Limb (tissue), 2 donors: ENCODE measurements at regions not wholly inside any gene's neighbourhood (a gene's known extent, or its start where the extent isn't known, plus 50 kb on each side); places are given as distances from the start of the nearest gene placed in this dataset.

Experiments
- DNase-seq, 2 donors: peaks; one replicate each; pipeline ENCODE4 v3.0.0-alpha.2; 2016; ENCODE audit errors: extremely low spot score in 2 of 2

DNA sequence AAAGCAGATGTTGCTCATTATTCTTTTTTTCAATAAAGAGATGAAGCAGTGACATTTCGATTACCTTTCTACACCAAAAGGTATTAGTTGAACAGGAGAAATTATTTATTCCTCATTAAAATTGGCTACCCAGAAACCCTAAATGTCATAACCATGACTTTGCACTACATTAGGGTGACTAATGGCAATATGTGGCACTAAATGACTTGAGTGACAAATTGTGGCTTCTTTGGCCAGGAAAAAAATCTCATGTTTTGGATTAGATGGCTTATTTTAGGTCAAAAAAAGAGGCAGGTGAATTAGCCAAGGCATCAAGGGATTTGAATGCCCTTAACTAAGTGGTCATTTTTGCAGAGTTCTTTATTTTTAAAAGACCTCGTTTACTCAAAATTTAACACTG is 353.9 kb downstream of the NDFIP2 start:
- no peak for DNase-seq

DNA sequence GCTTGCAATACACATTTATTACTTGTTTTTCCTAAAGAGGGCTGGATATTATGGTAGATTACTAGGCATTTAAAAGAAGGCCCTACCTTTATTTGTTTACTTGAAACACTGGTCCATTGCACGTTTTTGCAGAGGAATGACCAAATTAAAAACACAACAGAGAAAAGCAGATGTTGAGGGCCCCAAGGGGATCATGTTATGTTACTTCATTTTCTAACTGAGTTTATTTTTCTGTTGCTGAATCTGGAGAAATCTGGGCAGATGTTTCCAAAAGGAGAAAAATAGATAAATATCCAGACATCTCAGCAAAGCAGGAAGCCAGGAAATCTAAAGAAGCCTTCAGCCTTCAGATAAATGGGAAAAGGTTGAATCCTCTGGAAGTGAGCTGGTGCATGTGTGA is 353.0 kb downstream of the NDFIP2 start:
- DNase-seq, result peak in 1 of 2 donors; percentile 24

DNA sequence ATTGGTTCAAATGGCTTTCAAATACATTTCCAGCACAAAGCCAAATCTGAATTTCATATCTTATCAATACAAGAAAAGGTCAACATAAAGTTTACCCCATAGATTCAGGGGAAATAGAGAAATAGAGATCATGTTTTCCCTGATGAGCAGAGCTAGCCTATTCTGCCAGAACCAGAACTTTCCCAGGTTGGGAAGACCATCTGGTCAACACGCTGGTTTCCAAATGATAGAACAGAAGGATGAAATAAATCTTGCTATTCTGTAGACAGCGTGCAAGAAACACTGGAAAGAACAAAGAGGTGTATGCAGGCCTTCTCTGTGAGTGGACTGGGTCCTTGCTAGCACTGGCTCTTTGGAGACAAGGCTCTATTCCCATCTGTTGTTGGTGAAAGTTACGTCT is 350.6 kb downstream of the NDFIP2 start:
- DNase-seq, result no peak

DNA sequence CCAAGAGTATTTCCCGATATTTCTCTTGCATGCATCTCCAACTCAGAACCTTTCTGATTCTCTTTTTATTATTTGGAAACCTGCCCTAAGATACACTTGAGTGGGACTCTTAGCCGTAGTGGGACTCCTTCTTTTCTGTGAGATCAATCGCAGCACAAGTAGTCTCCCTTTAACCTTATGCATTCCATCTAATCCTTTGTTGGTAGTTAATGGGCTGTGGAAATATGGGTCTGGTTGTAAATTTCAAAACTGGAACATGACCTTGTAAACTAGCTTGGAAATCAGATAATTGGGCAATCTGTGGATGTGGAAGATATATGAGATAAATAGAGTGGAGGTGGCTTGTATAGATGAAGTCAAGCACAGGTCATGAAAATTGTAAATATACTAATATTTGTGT is 350.0 kb downstream of the NDFIP2 start:
- no peak for DNase-seq

DNA sequence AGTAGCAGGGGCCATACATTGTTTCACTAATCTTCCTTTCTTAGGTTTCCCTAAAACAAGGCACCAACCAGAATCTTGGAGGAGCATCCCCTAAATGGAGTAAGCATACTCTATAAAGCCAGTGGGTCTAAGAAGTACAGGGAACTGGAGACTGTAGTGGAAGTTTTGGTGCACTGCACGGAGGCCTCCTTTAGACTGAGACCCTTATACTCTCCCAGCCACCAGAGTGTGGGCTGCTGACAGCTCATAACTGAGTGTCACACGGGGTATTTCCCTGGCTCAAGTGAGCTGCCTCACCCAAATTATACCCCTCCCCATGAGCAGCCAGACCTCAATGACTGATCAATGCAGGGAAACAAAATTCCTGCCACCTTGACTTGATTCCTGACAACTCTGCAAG is 349.5 kb downstream of the NDFIP2 start:
- DNase-seq, result no peak

DNA sequence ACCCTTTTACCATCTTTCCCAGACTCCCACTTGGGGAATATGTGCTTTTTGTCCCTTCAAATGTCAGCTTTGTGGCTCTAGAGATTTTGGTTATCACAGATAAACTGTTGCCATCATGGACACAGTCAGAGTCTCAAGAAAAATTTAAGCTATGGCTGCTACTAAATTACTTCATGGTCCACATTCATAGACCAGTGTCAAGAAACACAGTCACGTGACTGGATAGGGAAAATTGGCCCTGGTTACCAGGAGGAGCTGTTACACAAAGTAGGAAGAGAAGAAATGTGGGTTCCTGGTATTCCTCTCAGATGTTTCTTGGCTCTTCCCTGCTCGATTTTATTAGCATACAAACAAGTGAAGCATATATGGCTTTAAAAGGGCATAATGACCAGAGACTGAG is 348.9 kb downstream of the NDFIP2 start:
- no peak for DNase-seq

DNA sequence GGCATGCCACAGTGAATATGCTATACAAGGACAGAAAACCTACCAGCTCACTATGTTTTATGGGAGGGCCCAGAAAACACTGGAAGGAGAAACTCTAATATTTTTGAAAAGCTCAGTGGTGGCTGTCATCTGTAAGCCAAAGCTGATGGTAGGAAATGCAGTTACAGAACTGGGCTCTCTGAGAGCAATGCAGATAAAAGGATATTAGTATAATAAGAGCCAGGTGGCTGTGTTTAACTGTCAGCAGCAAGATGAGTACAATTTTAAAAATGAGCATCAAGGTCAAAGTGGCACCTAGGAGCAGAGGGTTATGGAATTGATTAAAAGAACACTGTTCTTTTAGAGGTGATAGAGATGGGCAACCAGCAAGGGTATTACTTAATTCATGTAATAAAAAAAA is 345.0 kb downstream of the NDFIP2 start:
- no peak for DNase-seq

DNA sequence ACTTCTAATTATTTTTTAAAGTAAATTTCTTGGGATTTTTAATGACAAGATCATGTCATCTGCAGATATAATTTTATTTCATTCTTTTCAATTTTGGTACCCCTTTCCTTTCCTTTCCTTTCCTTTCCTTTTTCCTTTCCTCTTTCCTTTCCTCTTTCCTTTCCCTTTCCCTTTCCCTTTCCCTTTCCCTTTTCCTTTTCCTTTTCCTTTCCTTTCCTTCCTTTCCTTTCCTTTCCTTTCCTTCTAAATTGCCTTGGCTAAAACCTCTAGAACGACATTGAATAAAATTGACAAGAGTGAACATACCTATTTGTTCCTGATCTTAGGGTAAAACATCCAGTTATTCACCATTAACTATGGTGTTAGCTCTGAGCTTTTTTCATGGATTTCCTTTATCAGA is 334.1 kb downstream of the NDFIP2 start:
- no peak for DNase-seq

DNA sequence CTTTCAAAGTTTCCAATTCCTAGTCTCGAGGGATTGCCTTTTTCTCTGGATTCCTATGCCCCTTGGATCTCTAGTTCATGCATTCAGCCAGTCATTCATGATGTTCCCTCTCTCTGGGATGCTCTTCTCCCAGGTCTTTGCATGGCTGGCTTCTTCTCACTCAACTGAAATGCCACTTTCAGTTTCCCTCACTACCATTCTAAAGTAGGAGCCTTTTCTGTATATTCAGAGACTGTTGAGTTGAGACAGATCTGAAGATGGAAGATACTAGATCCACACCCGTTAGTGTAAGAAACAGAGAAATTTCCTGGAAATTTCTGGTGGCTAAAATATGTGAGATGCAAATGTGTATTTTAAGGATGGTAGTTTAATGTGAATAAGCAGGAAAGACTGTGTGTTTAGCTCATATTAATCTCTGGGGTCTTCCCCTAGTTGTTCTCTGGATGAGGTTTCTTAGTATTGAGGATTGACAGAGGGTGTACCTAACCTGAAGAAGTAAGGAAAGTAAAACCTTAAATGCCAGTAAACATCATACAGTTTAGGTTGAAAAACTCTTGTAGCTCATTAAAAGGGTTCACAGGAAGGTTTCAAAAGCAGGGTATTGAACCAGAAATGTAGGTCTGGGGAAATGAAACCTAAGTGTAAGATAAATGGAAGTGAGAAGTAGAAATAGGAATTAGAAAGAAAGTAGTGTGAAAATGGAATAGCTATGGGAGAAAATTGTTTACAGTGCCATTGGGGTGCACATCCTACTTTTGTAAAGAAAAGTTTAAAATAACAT is 331.3 kb downstream of the NDFIP2 start:
- no peak for DNase-seq

DNA sequence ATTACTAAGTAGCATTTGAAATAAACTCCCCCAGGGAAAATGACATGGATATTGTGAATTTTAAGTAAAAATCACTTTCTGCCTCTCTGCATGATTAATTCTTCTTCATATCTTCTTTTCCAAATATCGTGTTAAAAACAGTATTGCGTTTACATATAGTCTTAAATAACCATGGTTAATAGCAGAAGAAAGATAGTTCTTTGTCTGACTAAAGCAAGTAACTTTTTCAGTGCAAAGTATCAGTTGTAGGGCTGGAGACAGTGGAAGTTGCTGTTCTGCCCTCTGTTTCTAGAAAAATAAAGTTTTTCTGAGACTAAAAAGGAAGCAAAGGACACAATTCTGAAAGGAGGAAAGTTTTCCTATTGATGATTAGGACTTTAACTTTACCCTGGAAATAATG is 330.2 kb downstream of the NDFIP2 start:
- DNase-seq, result no peak

DNA sequence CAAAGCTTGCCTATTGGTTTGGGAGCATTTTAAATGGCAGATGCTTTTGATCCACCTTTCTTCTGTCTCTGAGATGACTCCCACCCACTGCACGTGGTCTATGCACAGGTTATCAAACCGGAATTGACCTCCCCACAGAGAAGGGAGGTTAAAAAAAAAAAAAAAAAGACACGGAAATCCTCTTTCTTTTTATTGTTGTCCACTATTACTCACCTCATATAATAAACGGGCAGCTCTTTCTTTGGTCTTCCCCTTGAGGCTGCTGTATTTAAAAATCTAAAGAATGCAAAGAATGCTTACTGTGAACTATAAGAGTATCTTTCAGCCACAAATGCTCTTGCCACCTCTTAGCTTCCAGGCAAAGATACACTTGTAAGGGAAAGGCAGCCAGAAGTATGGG is 329.7 kb downstream of the NDFIP2 start:
- DNase-seq, result no peak

DNA sequence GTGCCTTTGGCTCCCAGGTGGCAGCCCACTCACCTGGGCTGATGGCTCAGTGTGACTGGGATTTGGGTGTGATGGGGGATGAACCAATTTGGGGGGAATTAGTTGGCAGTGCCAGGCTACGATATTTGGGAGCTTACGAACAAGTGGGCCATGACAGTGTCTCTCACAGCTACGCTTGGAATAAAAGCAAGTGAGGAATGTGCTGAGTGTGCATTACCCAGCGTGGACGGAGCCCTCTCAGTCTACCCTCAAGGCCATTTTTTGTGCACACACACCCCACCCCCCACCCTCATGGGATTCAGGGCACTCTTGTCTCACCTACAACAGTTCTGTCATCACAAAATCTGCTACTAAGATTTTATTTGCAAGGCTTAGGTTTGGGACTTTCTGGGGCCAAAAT is 329.1 kb downstream of the NDFIP2 start:
- DNase-seq, result no peak

DNA sequence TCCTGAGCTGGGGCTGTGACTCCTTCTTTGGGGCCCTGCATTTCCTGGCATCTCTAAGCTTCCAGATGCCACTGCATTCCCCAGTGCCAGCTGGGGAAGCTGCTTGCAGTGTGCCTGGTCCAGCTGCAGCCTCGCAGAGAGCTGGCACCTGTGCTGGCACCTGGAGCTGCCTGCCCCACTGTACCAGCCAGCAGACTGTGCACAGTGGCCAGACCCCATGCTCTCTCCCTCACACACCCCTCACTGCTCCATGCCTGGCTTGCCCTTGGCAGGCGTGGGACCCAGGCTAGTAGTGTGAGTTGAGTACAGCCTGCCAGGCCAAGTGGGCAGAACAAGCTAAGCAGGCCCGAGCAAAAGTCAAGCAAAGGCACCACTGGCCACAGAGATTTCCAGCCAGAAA is 327.5 kb downstream of the NDFIP2 start:
- no peak for DNase-seq

DNA sequence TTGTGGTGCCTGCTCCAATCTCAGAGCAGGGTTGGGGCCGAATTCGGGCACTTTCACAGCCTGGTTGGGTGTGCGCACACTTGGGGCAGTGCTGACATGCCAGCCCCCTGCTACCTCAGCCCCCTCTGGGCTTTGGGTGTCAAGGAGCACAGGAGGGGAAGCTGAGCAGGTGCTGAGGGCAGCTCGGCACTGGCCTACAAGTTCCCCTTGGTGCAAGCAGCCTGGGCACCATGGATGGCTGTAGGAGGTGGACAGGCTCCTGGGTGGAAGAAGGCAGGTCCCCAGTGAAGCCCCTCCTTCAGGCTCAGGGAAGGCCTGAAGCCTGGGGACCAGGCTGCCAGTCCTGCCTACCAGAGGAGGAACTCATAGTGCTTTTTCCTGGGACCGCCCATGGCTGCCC is 326.6 kb downstream of the NDFIP2 start:
- no peak for DNase-seq

DNA sequence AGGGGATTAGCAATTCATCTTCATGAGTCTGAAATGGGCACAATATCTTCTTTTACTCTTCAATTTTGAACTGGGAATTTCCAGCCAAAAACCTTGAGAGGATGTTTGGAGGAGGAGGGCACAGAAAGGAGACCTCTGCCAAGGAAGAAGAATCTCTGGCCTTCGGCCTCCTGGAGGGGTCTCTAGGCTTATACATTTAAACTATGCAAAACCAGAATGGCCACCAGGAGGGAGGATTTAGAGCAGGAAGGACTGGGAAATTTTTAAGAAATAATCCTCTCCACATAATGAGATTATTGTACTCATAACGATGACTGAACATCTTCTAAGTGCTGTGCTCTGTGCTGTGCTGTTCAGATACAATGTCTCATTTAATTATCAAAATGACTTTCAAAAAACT is 325.9 kb downstream of the NDFIP2 start:
- no peak for DNase-seq

DNA sequence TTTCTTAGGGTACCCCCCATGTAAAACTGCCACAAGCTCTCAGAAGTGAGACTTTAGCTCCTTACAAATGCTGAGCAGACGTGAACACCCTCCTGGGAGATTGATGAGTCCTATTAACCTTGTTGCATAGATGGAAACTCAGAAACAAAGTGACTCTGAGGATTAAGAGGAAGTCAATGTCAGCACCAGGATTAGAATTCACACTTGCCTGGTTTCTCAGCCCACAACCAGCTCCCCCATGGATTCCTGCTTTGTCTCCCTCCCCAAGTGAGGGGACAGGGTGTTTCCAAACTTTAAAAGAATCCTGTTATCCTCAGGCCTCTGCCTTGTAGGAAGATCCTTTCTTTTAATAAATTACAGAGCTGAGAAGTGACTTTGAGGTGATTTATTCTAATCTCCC is 324.4 kb downstream of the NDFIP2 start:
- no peak for DNase-seq

DNA sequence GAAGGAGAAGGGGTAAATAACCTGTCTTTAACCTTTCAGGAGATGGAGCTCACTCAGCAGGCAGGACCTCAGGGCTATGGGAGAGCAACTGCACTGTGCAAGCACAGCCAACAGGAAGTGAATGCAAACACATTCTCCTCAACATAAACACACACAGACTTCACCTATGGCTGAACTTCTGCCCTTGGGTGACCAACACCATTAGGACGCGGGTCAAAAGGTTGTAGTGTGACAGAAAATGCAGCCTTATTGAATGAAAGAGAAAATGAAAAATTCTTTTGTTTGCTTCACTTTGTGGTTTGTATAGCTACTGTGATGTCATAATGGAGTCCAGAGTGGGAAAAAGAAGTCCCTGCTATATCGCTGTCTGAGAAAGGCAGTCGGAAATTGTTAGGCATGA is 323.0 kb downstream of the NDFIP2 start:
- DNase-seq, result no peak

DNA sequence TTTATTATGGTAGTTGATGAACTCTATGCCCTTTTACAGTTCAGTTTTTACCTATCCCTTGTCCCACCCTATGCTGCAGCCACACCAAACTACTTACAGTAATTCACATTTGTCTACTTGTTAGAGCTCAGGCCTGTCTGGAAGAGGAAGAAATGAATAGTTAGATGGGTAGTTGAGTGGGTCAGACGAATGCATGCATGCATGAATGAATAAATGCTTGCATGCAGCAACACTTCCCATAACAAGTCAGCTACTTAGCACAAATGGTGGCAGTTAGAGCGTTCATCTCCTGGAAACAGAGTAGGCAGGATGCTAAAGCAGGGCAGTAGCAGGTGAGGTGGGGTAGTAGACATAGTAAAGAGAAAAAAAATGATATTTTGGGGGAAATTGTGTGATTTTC is 322.3 kb downstream of the NDFIP2 start:
- no peak for DNase-seq

DNA sequence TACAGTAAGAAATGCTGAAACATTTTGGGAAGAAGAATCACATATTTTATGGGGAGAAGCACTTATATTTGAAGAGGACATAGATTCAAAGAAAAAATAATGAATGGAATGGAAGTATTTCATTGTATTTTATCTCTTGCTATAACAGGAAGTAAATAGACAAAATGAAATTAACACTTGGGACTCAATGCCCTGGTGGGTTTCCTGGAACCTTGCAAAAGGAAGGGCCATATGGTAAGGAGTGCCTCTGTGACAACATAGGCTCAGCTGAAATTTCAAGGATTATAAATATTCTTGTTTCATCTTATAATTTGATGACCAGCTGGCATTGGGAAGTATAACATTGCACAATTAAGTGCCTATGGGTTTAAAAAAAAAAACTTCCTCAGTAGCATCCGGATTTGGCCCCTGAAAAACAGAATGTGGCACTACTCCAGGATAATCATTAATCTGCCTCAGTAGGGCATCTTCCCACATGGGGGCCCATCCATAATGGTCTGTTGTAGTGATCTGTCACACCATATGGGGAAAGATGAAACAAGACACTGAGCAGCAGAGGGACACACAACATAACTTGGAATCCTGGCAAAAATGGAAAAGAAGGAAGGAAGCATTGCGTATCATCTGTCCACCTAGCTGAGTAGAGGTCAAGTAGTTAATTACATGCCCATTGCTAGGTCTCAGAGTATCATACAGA is 321.6 kb downstream of the NDFIP2 start:
- no peak for DNase-seq

DNA sequence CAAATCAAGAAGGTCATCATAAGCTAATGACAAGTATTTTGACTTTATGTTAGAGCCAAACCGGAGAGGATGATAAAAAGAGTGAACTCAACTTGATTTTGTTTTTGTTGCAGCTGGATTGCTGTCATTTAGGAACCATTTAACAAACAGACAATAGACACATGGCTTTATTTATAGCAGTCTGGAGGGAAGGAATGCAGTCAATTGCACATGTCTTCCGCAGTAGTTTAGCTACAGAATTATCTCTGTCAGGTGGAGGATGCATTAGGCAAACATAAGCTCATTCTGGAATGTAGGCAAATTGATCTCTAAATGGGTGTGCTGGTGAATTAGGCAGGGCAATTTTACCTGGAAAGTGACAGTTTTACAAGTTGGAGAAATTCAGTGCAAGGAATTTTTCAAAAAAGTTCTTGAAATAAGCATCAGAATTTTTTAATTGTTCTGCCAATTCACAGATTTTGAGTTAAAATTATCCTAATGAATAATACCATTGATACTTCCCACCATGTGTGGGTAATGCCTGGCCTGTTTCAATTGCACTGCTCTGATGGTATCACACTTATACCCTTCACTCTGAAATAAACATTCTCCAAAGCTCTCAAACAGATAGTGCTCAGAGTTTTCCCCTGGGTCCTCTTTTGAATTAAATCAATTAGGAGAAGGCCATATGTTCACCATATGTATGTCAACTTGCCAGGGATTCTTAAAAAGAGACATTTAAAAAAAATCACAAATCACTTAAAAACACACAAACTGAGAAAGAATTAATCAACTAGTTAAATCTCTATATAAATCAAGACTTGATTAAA is 318.3 kb downstream of the NDFIP2 start:
- DNase-seq, result peak in 1 of 2 donors; percentile 43

DNA sequence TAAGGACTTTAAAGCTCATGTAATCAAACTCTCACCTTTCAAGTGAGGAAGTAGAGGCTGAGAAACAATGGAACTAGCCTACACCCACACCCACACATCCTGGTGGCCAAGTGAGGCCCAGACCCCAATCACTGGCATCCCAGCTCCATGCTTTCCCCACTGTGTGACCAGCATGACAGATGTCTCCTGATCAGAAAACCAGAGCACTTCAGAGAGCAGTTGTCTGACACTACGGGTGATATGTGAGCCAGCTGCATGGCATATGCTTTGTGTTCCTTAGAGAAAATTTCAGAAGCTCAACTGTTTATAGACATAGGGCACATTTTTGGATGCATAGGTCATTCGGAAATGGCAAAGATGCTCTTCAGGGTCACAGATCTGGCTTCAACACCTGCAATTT is 315.2 kb downstream of the NDFIP2 start:
- peak in 1 of 2 donors; percentile 51 for DNase-seq

DNA sequence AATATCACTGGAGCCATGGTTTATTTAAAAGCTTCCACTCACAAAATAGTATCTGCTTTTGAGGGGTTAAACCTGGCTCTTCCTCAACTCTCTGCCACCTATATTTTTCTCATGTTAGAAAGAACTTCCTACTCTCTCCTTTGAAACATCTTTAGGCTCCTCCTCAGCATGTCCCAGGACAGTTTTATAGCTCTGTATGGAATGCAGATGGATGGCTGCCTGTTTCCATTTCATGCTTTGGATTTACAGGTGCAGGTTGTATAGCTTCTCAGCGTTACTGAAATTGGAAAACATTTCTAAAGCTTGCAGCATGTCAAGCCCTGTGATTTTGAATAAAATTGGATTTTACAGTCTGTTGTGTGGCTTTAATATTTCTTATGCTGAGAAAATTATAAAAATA is 314.0 kb downstream of the NDFIP2 start:
- no peak for DNase-seq
